ACHN (cell line): ENCODE measurements at regions not wholly inside any gene's neighbourhood (a gene's known extent, or its start where the extent isn't known, plus 50 kb on each side); places are given as distances from the start of the nearest gene placed in this dataset.

Experiments used
- DNase-seq: peaks from one replicate; pipeline ENCODE4 v3.0.0-alpha.2; 2015
- in situ Hi-C: cut with HindIII; loops from 2 replicates; pipeline ENCODE4 v1.10.0; 2017; ENCODE audit warnings: low sequenced_read_pairs, low pct_ligation_motif_present, low pct_unique_long_range_greater_than_20kb

DNA sequence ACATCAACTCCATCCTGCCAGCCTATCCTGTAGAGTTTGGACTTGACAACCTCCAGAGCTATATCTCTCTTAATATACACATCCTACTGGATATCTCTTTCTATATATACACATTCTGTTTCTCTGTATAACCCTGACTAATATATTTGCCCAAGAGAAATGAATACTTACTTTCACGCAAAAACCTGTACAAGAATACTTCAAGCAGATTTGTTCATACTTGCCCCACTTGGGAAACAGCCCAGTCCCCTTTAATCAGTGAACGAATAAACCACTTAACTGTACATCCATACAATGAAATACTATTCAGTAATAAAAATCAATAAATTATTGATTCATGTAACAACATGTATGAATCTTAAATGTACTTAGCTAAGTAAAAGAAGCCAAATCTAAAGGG, 251.1 kb upstream of the PHYHIPL start:
- DNase-seq: no peak
- in situ Hi-C loops: no loop called here

DNA sequence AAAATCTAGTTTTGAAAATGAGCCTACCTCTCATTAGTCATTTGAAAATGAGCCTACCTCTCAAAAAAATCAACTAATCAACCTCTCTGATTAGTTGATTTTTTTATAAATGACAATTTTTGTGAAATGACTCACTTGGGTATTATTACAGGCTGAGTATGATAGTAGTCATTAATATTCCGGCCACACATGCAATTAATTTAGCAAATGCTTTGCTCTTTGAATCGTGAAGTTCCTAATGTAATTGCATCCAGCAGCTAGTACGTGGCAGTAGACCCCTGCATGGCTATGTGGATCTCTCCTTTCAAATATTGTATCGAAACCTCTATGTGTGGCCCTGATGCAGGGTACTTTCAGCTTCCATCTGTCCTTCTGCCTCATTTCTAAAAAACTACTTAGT, 245.9 kb upstream of the PHYHIPL start:
- in situ Hi-C loops: no loop called here
- DNase-seq: no peak

DNA sequence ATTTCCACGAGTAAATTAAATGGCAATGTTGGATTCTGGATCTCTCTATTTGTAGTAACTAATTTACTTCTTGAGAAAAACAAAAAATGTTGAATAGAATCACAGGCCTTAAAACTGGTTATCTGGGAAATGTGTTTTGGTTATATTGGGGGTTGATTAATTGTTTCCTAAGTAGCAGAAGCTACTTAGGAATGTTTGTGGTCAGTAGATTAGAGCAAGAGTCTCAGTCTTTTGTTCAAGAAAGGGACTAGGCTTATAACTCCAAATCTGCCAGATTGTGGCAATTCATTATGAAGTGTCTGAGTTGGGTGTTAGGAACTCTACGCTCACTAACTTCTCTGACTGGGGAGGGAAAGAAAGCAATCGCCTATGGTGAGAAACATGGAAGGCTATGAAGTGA, 244.3 kb upstream of the PHYHIPL start:
- in situ Hi-C loops: no loop called here
- no peak for DNase-seq

GRCh38 chr10:58932577-58933314, 243.7 kb upstream of the PHYHIPL start:
- DNase-seq: no peak
- in situ Hi-C loops: no loop called here

GRCh38 chr10:58936364-58936763, 240.1 kb upstream of the PHYHIPL start:
- in situ Hi-C loops: no loop called here
- DNase-seq: no peak

DNA sequence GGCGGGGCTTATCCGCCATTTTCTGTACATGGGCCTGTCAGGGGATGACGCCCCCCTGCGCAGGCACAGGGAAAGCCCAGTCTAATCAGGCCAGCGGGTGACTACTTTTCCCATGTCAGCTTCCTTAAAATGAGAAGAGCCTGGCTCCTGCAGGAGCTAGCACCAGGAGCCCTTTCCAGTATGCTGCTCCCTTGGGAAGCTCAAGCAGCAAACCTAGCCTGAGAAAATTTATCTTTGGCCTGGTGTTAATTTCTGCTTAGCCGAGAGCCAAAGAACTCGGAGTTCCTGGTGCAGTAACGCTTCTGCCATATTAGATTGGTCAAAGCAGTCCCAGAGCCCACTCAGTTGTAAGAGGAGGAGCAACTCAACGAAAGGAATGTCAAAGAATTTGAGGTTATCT, 239.0 kb upstream of the PHYHIPL start:
- in situ Hi-C loops: no loop called here
- no peak for DNase-seq

- no peak for DNase-seq
- in situ Hi-C loops: no loop called here
Measured at GRCh38 chr10:58942724-58943123, 233.7 kb upstream of the PHYHIPL start.

GRCh38 chr10:58943256-58943890, 233.1 kb upstream of the PHYHIPL start:
- no peak for DNase-seq
- in situ Hi-C loops: no loop called here

GRCh38 chr10:58943960-58944359, 232.5 kb upstream of the PHYHIPL start:
- no peak for DNase-seq
- in situ Hi-C loops: no loop called here

- in situ Hi-C loops: no loop called here
- no peak for DNase-seq
Measured at GRCh38 chr10:58948303-58948702, 228.1 kb upstream of the PHYHIPL start.

GRCh38 chr10:58950618-58951017, 225.8 kb upstream of the PHYHIPL start:
- DNase-seq: peak; percentile 18
- in situ Hi-C loops: no loop called here

DNA sequence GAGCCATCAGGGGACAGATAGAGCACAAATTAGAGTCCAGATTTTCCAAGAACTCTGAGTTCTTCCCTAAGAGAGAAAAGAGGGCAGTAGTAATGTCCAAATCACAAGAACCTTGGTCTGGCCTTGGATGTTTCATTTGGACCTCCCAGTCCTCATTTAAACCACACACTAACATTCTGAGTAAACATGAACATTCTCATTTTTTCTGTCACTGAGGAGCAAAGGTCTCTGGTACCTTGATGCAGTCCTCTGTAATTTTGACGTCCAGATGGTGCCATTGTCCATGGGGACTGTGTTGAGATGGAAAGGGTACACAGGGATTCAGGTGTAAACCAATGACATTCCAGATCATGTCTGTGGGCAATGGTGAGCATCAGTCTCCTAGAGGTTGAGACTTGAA, 225.4 kb upstream of the PHYHIPL start:
- no peak for DNase-seq
- in situ Hi-C loops: no loop called here

GRCh38 chr10:58951746-58952145, 224.7 kb upstream of the PHYHIPL start:
- no peak for DNase-seq
- in situ Hi-C loops: no loop called here

GRCh38 chr10:58952162-58952601, 224.3 kb upstream of the PHYHIPL start:
- in situ Hi-C loops: no loop called here
- no peak for DNase-seq

DNA sequence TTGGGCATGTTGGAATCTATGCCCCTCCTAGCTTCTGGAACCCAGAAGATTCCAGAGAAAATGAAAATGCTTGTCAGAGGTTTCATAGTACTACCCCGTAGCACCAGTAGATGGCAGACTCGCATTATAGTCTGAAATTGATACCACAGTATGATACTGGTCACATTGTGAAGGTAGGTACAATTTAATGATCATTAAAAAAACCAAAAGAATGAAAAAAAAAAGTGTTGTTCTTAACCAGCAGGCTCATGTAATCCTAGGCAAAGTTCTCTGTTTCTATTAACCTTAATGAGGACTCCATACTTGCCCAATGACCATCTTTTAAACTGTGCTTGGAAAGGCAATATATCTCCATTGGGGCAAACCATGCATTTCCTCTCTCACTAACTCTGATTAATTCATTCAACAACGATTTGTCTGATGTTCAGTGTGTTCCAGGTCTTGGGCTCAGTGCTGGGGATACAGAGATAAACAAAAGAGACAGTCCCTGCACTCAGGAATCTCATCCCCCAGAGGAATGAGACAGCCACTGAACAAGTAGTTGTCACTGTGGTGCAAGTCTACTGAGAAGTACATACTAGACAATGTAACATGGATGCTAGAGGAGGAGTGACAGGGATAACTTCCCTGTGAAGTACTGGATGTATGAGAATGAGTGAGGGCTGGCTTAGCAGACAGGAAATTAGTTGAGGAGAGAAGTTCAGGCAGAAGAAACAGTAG, 223.5 kb upstream of the PHYHIPL start:
- DNase-seq: peak; percentile 70
- in situ Hi-C loops: no loop called here

- in situ Hi-C loops: no loop called here
- DNase-seq: no peak
Measured at GRCh38 chr10:58954178-58954577, 222.3 kb upstream of the PHYHIPL start.

GRCh38 chr10:58955615-58956014, 220.8 kb upstream of the PHYHIPL start:
- DNase-seq: no peak
- in situ Hi-C loops: no loop called here

DNA sequence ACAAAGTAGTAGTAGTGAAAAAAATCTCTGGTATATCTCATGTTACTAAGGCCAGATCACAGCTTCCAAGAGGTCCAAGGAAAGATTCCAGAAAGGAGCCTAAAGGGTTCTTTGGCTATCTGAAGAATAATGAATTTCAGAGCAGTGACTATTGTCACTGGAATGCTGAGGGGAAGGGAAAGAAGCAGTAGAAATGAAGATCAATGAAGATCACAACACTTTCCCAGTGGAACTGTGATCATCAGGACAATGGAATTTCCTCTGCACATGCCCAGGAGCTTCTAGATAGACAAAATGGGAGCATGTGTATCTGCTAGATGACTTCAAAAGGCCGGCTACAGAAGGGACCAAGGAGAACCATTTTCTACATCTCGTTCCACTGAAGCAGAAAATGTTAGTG, 219.5 kb upstream of the PHYHIPL start:
- DNase-seq: no peak
- in situ Hi-C loops: no loop called here

DNA sequence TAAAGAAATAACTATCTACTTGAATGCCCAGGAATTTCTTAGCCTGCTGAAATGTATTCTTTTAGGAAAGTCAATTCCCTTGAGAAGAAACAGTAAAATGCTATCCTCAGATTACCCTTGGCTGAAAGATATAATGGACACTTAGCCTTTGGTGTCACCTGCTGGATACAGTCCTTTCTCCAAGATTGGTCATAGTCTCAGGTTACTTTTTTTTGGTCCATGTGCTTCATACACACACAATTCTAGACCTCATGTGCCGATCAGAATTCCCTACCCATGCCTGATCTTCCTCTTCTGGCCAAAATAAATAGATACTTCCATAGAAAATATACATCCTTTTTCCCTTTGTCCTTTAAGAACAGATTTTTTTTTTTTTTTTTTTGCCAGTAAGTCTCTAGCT, 218.9 kb upstream of the PHYHIPL start:
- DNase-seq: no peak
- in situ Hi-C loops: no loop called here

DNA sequence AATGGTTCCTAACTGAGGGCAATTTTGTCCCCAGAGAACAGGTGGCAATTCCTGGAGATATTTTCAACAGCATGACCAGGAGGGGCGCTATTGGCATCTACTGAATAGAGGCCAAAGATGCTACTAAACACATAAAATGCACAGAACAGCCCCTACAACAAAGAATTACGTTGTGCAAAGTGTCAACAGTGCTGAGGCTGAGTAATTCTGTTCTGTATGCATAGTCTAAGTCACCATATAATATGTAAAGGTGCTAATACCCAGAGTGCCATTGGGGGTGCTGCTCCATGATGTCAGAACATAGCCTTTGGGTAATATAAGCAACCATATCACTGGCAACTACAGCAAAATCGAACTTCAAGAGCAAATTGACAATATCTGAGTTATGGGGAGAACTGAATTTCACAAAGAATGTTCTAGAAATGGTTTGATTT, 213.3 kb upstream of the PHYHIPL start:
- in situ Hi-C loops: no loop called here
- peak; percentile 37 for DNase-seq
